UCSD-AML1 (cell line): ENCODE measurements at regions not wholly inside any gene's neighbourhood (a gene's known extent, or its start where the extent isn't known, plus 50 kb on each side); places are given as distances from the start of the nearest gene placed in this dataset.

ENCODE experiments used
- DNase-seq: peaks from one replicate; lab custom pipeline; 2025; ENCODE audit not compliant: unreplicated experiment; lab: John Stamatoyannopoulos, UW

- no peak for DNase-seq
These were observed 205.7 kb downstream of the ASB1 start for GRCh38 chr2:238632181-238633060.

- no peak for DNase-seq
These were observed 206.9 kb downstream of the ASB1 start for GRCh38 chr2:238633426-238634328.

- DNase-seq = no peak
These were observed 208.1 kb downstream of the ASB1 start for GRCh38 chr2:238634701-238635357.

GRCh38 chr2:238635647-238636051, 208.9 kb downstream of the ASB1 start:
- no peak for DNase-seq

GRCh38 chr2:238636269-238637073, 209.7 kb downstream of the ASB1 start:
- DNase-seq = no peak

GRCh38 chr2:238638100-238638981, 209.5 kb upstream of the TWIST2 start:
- no peak for DNase-seq

- DNase-seq = no peak
These were observed 208.8 kb upstream of the TWIST2 start for GRCh38 chr2:238638982-238639628.

GRCh38 chr2:238640486-238640885, 207.4 kb upstream of the TWIST2 start:
- no peak for DNase-seq

- DNase-seq = no peak
These were observed 204.9 kb upstream of the TWIST2 start for GRCh38 chr2:238642973-238643372.

- DNase-seq = no peak
These were observed 204.4 kb upstream of the TWIST2 start for GRCh38 chr2:238643400-238643907.

GRCh38 chr2:238644095-238645081, 203.5 kb upstream of the TWIST2 start:
- DNase-seq = no peak

- DNase-seq = no peak
These were observed 202.8 kb upstream of the TWIST2 start for GRCh38 chr2:238645095-238645494.

- no peak for DNase-seq
These were observed 202.2 kb upstream of the TWIST2 start for GRCh38 chr2:238645716-238646115.

- DNase-seq = no peak
These were observed 201.6 kb upstream of the TWIST2 start for GRCh38 chr2:238646281-238646680.

- DNase-seq = no peak
These were observed 201.1 kb upstream of the TWIST2 start for GRCh38 chr2:238646803-238647202.

GRCh38 chr2:238649123-238649522, 198.8 kb upstream of the TWIST2 start:
- DNase-seq = no peak

GRCh38 chr2:238649936-238650518, 197.9 kb upstream of the TWIST2 start:
- no peak for DNase-seq
